ENCODE measurements at regions not wholly inside any gene's neighbourhood (a gene's known extent, or its start where the extent isn't known, plus 50 kb on each side); places are given as distances from the start of the nearest gene placed in this dataset.
"Not testable (repeated sequence)": the region's sequence is repeated elsewhere in the genome, so short reads cannot be mapped to it uniquely, and the experiment has no call there.

DNA sequence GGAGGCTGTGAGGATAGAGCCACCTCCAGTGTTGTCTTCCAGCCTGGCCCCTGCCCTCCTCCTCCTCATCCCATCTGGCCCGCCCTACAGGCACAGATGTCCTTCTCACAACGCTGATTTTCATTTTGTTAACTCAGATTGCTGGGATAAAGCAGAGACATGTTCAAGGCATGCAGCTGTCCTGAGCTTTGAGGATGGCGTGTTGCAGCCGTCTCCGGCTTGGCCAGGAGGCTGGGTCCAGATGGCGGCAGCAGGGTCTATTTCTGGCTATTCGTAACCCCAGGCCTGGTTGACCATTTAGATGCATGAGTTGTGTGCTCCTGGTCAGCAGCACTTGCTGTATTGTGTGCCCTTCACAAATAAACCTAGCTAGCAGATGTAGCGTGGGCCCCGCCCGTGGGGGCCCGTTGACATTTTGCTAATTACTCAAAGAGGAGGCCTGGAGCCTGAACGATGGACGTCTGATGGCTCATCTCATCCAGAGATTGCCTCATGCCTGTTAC is 185.0 kb downstream of the BANP start:
- CTCF ChIA-PET; H3K4me3 ChIP-seq (replicated peaks in 1 of 3; ENCODE audit: insufficient read depth in 1 of 3, low read depth in 1 of 3, low read length in 3 of 3); BruUV-seq (replicated peaks); intact Hi-C loops (cut with micrococcal nuclease); H3K4me1 ChIP-seq (ENCODE audit: control insufficient read depth, extremely low read depth, insufficient read depth, low read length); H3K79me2 ChIP-seq (ENCODE audit: control insufficient read depth, insufficient read depth, low read length); H4K20me1 ChIP-seq (replicated peaks; ENCODE audit: control insufficient read depth, extremely low read depth, insufficient read depth, low read length); H3K27me3 ChIP-seq (ENCODE audit: control insufficient read depth in 2 of 2, insufficient read depth in 2 of 2, low read length in 2 of 2); dilution Hi-C loops (cut with MboI; ENCODE audit: extremely low pct_ligation_motif_present, low sequenced_read_pairs); H3K27ac ChIP-seq (ENCODE audit: insufficient read depth, low read depth, low read length); DNase-seq (ENCODE audit: low read depth, low spot score); H3K9ac ChIP-seq (replicated peaks; ENCODE audit: extremely low read depth, insufficient read depth, low read length); POLR2A ChIA-PET; H3K9me3 ChIP-seq (replicated peaks; ENCODE audit: control insufficient read depth, insufficient read depth, low read length); H2AFZ ChIP-seq (ENCODE audit: low read depth, low read length); H3K36me3 ChIP-seq (ENCODE audit: control insufficient read depth in 2 of 2, extremely low read depth in 1 of 2, insufficient read depth in 2 of 2, low read length in 2 of 2); H3K4me2 ChIP-seq (ENCODE audit: insufficient read depth, low read length); FAIRE-seq; H3K9me1 ChIP-seq (replicated peaks; ENCODE audit: control insufficient read depth, extremely low read depth, insufficient read depth, low read length): not testable (repeated sequence)

DNA sequence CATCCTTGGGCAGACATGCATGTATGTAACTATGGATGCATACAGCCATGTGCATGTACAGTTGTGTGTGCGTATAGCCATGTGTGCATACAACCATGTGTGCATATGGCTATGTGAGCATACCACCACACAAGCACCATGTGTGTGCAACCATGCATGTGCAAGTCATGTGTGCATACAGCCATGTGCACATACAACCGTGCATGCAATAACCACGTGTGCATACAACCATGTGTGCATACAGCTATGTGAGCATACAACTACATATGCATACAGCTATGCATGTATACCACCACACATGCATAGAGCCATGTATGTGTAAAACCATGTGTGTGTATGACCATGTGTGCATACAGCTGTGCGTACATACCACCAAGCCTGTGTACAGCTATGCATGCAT is 185.7 kb downstream of the BANP start:
- CTCF ChIA-PET; H3K9me3 ChIP-seq (replicated peaks; ENCODE audit: control insufficient read depth, insufficient read depth, low read length); H3K4me1 ChIP-seq (ENCODE audit: control insufficient read depth, extremely low read depth, insufficient read depth, low read length); H3K79me2 ChIP-seq (ENCODE audit: control insufficient read depth, insufficient read depth, low read length); DNase-seq (ENCODE audit: low read depth, low spot score); POLR2A ChIA-PET; H3K9ac ChIP-seq (replicated peaks; ENCODE audit: extremely low read depth, insufficient read depth, low read length); H3K27ac ChIP-seq (ENCODE audit: insufficient read depth, low read depth, low read length); dilution Hi-C loops (cut with MboI; ENCODE audit: extremely low pct_ligation_motif_present, low sequenced_read_pairs); H3K27me3 ChIP-seq (ENCODE audit: control insufficient read depth in 2 of 2, insufficient read depth in 2 of 2, low read length in 2 of 2); H3K36me3 ChIP-seq (ENCODE audit: control insufficient read depth in 2 of 2, extremely low read depth in 1 of 2, insufficient read depth in 2 of 2, low read length in 2 of 2); FAIRE-seq; H3K4me3 ChIP-seq (replicated peaks in 1 of 3; ENCODE audit: insufficient read depth in 1 of 3, low read depth in 1 of 3, low read length in 3 of 3); intact Hi-C loops (cut with micrococcal nuclease); H4K20me1 ChIP-seq (replicated peaks; ENCODE audit: control insufficient read depth, extremely low read depth, insufficient read depth, low read length); BruUV-seq (replicated peaks); H3K9me1 ChIP-seq (replicated peaks; ENCODE audit: control insufficient read depth, extremely low read depth, insufficient read depth, low read length); H3K4me2 ChIP-seq (ENCODE audit: insufficient read depth, low read length); H2AFZ ChIP-seq (ENCODE audit: low read depth, low read length): not testable (repeated sequence)

GRCh38 chr16:88139141-88139540 is 187.9 kb downstream of the BANP start:
- FAIRE-seq; H3K9me1 ChIP-seq (replicated peaks; ENCODE audit: control insufficient read depth, extremely low read depth, insufficient read depth, low read length); H4K20me1 ChIP-seq (replicated peaks; ENCODE audit: control insufficient read depth, extremely low read depth, insufficient read depth, low read length); H3K9ac ChIP-seq (replicated peaks; ENCODE audit: extremely low read depth, insufficient read depth, low read length); intact Hi-C loops (cut with micrococcal nuclease); BruUV-seq (replicated peaks); DNase-seq (ENCODE audit: low read depth, low spot score); H3K36me3 ChIP-seq (ENCODE audit: control insufficient read depth in 2 of 2, extremely low read depth in 1 of 2, insufficient read depth in 2 of 2, low read length in 2 of 2); H3K27ac ChIP-seq (ENCODE audit: insufficient read depth, low read depth, low read length); H2AFZ ChIP-seq (ENCODE audit: low read depth, low read length); H3K9me3 ChIP-seq (replicated peaks; ENCODE audit: control insufficient read depth, insufficient read depth, low read length); H3K27me3 ChIP-seq (ENCODE audit: control insufficient read depth in 2 of 2, insufficient read depth in 2 of 2, low read length in 2 of 2); POLR2A ChIA-PET; H3K79me2 ChIP-seq (ENCODE audit: control insufficient read depth, insufficient read depth, low read length); dilution Hi-C loops (cut with MboI; ENCODE audit: extremely low pct_ligation_motif_present, low sequenced_read_pairs); H3K4me2 ChIP-seq (ENCODE audit: insufficient read depth, low read length); H3K4me3 ChIP-seq (replicated peaks in 1 of 3; ENCODE audit: insufficient read depth in 1 of 3, low read depth in 1 of 3, low read length in 3 of 3); CTCF ChIA-PET; H3K4me1 ChIP-seq (ENCODE audit: control insufficient read depth, extremely low read depth, insufficient read depth, low read length): not testable (repeated sequence)

DNA sequence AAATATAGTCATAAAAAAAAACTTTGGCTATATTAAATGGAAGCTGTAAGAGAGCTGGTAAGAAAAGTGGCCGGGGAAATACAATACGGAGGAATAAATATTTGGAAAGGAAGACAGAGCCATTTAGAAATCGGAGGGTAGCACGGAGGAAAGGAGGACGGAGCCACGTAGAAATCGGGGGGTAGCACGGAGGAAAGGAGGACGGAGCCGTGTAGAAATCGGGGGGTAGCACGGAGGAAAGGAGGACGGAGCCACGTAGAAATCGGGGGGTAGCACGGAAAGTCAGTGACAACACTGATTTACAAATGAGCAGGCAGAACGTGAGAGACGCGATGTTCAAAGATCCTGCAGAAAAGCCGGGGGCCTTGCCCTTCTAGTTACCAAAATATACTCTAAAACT is 189.0 kb downstream of the BANP start:
- FAIRE-seq; H3K9ac ChIP-seq (replicated peaks; ENCODE audit: extremely low read depth, insufficient read depth, low read length); intact Hi-C loops (cut with micrococcal nuclease); H3K4me1 ChIP-seq (ENCODE audit: control insufficient read depth, extremely low read depth, insufficient read depth, low read length); H3K79me2 ChIP-seq (ENCODE audit: control insufficient read depth, insufficient read depth, low read length); H4K20me1 ChIP-seq (replicated peaks; ENCODE audit: control insufficient read depth, extremely low read depth, insufficient read depth, low read length); H3K9me1 ChIP-seq (replicated peaks; ENCODE audit: control insufficient read depth, extremely low read depth, insufficient read depth, low read length); H3K27ac ChIP-seq (ENCODE audit: insufficient read depth, low read depth, low read length); dilution Hi-C loops (cut with MboI; ENCODE audit: extremely low pct_ligation_motif_present, low sequenced_read_pairs); H3K4me2 ChIP-seq (ENCODE audit: insufficient read depth, low read length); BruUV-seq (replicated peaks); H3K27me3 ChIP-seq (ENCODE audit: control insufficient read depth in 2 of 2, insufficient read depth in 2 of 2, low read length in 2 of 2); H3K36me3 ChIP-seq (ENCODE audit: control insufficient read depth in 2 of 2, extremely low read depth in 1 of 2, insufficient read depth in 2 of 2, low read length in 2 of 2); H3K4me3 ChIP-seq (replicated peaks in 1 of 3; ENCODE audit: insufficient read depth in 1 of 3, low read depth in 1 of 3, low read length in 3 of 3); POLR2A ChIA-PET; H2AFZ ChIP-seq (ENCODE audit: low read depth, low read length); H3K9me3 ChIP-seq (replicated peaks; ENCODE audit: control insufficient read depth, insufficient read depth, low read length); CTCF ChIA-PET: not testable (repeated sequence)
- DNase-seq (ENCODE audit: low read depth, low spot score): peak; percentile 6
